ENCODE measurements at regions not wholly inside any gene's neighbourhood (a gene's known extent, or its start where the extent isn't known, plus 50 kb on each side); places are given as distances from the start of the nearest gene placed in this dataset.

GRCh38 chr3:76203578-76203977, 418.2 kb upstream of the ZNF717 start:
- DNase-seq: no peak
- H3K27ac Mint-ChIP-seq: no peak overlapping the region
- no peak for ATAC-seq
- H3K36me3 Mint-ChIP-seq: no peaks in the 10 kb centered on the region
- CTCF ChIA-PET: no interaction called here
- H3K4me1 Mint-ChIP-seq: no peaks in the 10 kb centered on the region
- no peak overlapping the region for H3K4me3 Mint-ChIP-seq
- H3K27me3 Mint-ChIP-seq: no peaks in the 10 kb centered on the region
- H3K9me3 Mint-ChIP-seq (ENCODE audit: low read depth): peaks cover 9% of the 10 kb centered on the region

GRCh38 chr3:76206346-76206745, 421.0 kb upstream of the ZNF717 start:
- ATAC-seq (no peak), DNase-seq (no peak)
- H3K4me1 Mint-ChIP-seq: no peaks in the 10 kb centered on the region
- CTCF ChIA-PET: no interaction called here
- no peaks in the 10 kb centered on the region for H3K27me3 Mint-ChIP-seq
- H3K27ac Mint-ChIP-seq: no peak overlapping the region
- H3K4me3 Mint-ChIP-seq: no peak overlapping the region
- H3K36me3 Mint-ChIP-seq: no peaks in the 10 kb centered on the region
- peaks cover 14% of the 10 kb centered on the region for H3K9me3 Mint-ChIP-seq (ENCODE audit: low read depth)

- Mint-ChIP-seq H3K4me3 (no peak overlapping the region), H3K27ac (no peak overlapping the region), H3K4me1 (no peaks in the 10 kb centered on the region), H3K27me3 (no peaks in the 10 kb centered on the region), H3K36me3 (no peaks in the 10 kb centered on the region), H3K9me3 (ENCODE audit: low read depth) (peaks cover 21% of the 10 kb centered on the region)
- DNase-seq (no peak), ATAC-seq (no peak)
- CTCF ChIA-PET: no interaction called here
Observed at GRCh38 chr3:76212679-76213078, 427.3 kb upstream of the ZNF717 start.

GRCh38 chr3:76222201-76222600, 436.9 kb upstream of the ZNF717 start:
- Mint-ChIP-seq H3K27me3 (no peaks in the 10 kb centered on the region), H3K4me3 (no peak overlapping the region), H3K36me3 (no peaks in the 10 kb centered on the region), H3K9me3 (ENCODE audit: low read depth) (peaks cover 8% of the 10 kb centered on the region), H3K4me1 (no peaks in the 10 kb centered on the region), H3K27ac (no peak overlapping the region)
- CTCF ChIA-PET: no interaction called here
- no peak for ATAC-seq
- DNase-seq: no peak

- Mint-ChIP-seq H3K27ac (no peak overlapping the region), H3K36me3 (no peaks in the 10 kb centered on the region), H3K4me1 (no peaks in the 10 kb centered on the region), H3K4me3 (no peak overlapping the region), H3K27me3 (no peaks in the 10 kb centered on the region), H3K9me3 (ENCODE audit: low read depth) (peaks cover 15% of the 10 kb centered on the region)
- ATAC-seq: no peak
- DNase-seq: no peak
- CTCF ChIA-PET: no interaction called here
Observed at GRCh38 chr3:76231258-76231657, 445.9 kb upstream of the ZNF717 start.

GRCh38 chr3:76242886-76243753, 457.8 kb upstream of the ZNF717 start:
- no peak for ATAC-seq
- Mint-ChIP-seq H3K4me1 (no peaks in the 10 kb centered on the region), H3K27ac (no peak overlapping the region), H3K36me3 (no peaks in the 10 kb centered on the region), H3K4me3 (no peak overlapping the region), H3K27me3 (no peaks in the 10 kb centered on the region), H3K9me3 (ENCODE audit: low read depth) (peaks cover 5% of the 10 kb centered on the region)
- CTCF ChIA-PET: no interaction called here
- DNase-seq: no peak

GRCh38 chr3:76245073-76245472, 459.7 kb upstream of the ZNF717 start:
- no peak overlapping the region for H3K27ac Mint-ChIP-seq
- CTCF ChIA-PET: no interaction called here
- no peaks in the 10 kb centered on the region for H3K4me1 Mint-ChIP-seq
- H3K9me3 Mint-ChIP-seq (ENCODE audit: low read depth): peaks cover 7% of the 10 kb centered on the region
- no peak for ATAC-seq
- DNase-seq: no peak
- no peaks in the 10 kb centered on the region for H3K27me3 Mint-ChIP-seq
- H3K36me3 Mint-ChIP-seq: no peaks in the 10 kb centered on the region
- no peak overlapping the region for H3K4me3 Mint-ChIP-seq

- Mint-ChIP-seq H3K4me1 (no peaks in the 10 kb centered on the region), H3K27me3 (no peaks in the 10 kb centered on the region), H3K36me3 (no peaks in the 10 kb centered on the region), H3K27ac (no peak overlapping the region), H3K4me3 (no peak overlapping the region), H3K9me3 (ENCODE audit: low read depth) (peaks cover 7% of the 10 kb centered on the region)
- CTCF ChIA-PET: no interaction called here
- no peak for ATAC-seq
- DNase-seq: no peak
Observed at GRCh38 chr3:76245622-76246021, 460.3 kb upstream of the ZNF717 start.

- Mint-ChIP-seq H3K4me3 (no peak overlapping the region), H3K4me1 (no peaks in the 10 kb centered on the region), H3K27me3 (no peaks in the 10 kb centered on the region), H3K9me3 (ENCODE audit: low read depth) (peaks cover 9% of the 10 kb centered on the region), H3K36me3 (no peaks in the 10 kb centered on the region), H3K27ac (no peak overlapping the region)
- CTCF ChIA-PET: no interaction called here
- ATAC-seq: no peak
- no peak for DNase-seq
Observed at GRCh38 chr3:76264496-76264895, 479.1 kb upstream of the ZNF717 start.

- ATAC-seq (no peak), DNase-seq (no peak)
- H3K9me3 Mint-ChIP-seq (ENCODE audit: low read depth): peaks cover 9% of the 10 kb centered on the region
- no peak overlapping the region for H3K4me3 Mint-ChIP-seq
- no peaks in the 10 kb centered on the region for H3K4me1 Mint-ChIP-seq
- CTCF ChIA-PET: no interaction called here
- no peaks in the 10 kb centered on the region for H3K36me3 Mint-ChIP-seq
- H3K27me3 Mint-ChIP-seq: no peaks in the 10 kb centered on the region
- H3K27ac Mint-ChIP-seq: no peak overlapping the region
Observed at GRCh38 chr3:76264911-76265310, 479.6 kb upstream of the ZNF717 start.

GRCh38 chr3:76266511-76266910, 481.2 kb upstream of the ZNF717 start:
- H3K4me1 Mint-ChIP-seq: no peaks in the 10 kb centered on the region
- no peak for ATAC-seq
- peaks cover 10% of the 10 kb centered on the region for H3K9me3 Mint-ChIP-seq (ENCODE audit: low read depth)

GRCh38 chr3:76267851-76268380, 482.6 kb upstream of the ZNF717 start:
- no peak overlapping the region for H3K27ac Mint-ChIP-seq
- H3K9me3 Mint-ChIP-seq (ENCODE audit: low read depth): peaks cover 8% of the 10 kb centered on the region
- H3K4me3 Mint-ChIP-seq: no peak overlapping the region
- no peak for DNase-seq
- no peaks in the 10 kb centered on the region for H3K36me3 Mint-ChIP-seq
- no peaks in the 10 kb centered on the region for H3K27me3 Mint-ChIP-seq
- CTCF ChIA-PET: no interaction called here
- ATAC-seq: no peak
- H3K4me1 Mint-ChIP-seq: no peaks in the 10 kb centered on the region

More at GRCh38 chr3:76266511-76266910, 481.2 kb upstream of the ZNF717 start:
- Mint-ChIP-seq H3K27ac (no peak overlapping the region), H3K27me3 (no peaks in the 10 kb centered on the region), H3K36me3 (no peaks in the 10 kb centered on the region), H3K4me3 (no peak overlapping the region)
- DNase-seq: no peak
- CTCF ChIA-PET: no interaction called here

GRCh38 chr3:76293856-76294255, 508.5 kb upstream of the ZNF717 start:
- no peak for ATAC-seq
- peaks cover 18% of the 10 kb centered on the region for H3K9me3 Mint-ChIP-seq (ENCODE audit: low read depth)
- H3K27me3 Mint-ChIP-seq: no peaks in the 10 kb centered on the region
- no peak overlapping the region for H3K4me3 Mint-ChIP-seq
- CTCF ChIA-PET: no interaction called here
- H3K36me3 Mint-ChIP-seq: no peaks in the 10 kb centered on the region
- H3K27ac Mint-ChIP-seq: no peak overlapping the region
- DNase-seq: no peak
- H3K4me1 Mint-ChIP-seq: no peaks in the 10 kb centered on the region

GRCh38 chr3:76300746-76301145, 515.4 kb upstream of the ZNF717 start:
- no peaks in the 10 kb centered on the region for H3K27me3 Mint-ChIP-seq
- H3K4me1 Mint-ChIP-seq: no peaks in the 10 kb centered on the region
- H3K9me3 Mint-ChIP-seq (ENCODE audit: low read depth): peaks cover 7% of the 10 kb centered on the region
- H3K36me3 Mint-ChIP-seq: no peaks in the 10 kb centered on the region
- ATAC-seq: no peak
- CTCF ChIA-PET: no interaction called here
- no peak overlapping the region for H3K27ac Mint-ChIP-seq
- H3K4me3 Mint-ChIP-seq: no peak overlapping the region
- no peak for DNase-seq
